ENCODE measurements at regions not wholly inside any gene's neighbourhood (a gene's known extent, or its start where the extent isn't known, plus 50 kb on each side); places are given as distances from the start of the nearest gene placed in this dataset.

DNA sequence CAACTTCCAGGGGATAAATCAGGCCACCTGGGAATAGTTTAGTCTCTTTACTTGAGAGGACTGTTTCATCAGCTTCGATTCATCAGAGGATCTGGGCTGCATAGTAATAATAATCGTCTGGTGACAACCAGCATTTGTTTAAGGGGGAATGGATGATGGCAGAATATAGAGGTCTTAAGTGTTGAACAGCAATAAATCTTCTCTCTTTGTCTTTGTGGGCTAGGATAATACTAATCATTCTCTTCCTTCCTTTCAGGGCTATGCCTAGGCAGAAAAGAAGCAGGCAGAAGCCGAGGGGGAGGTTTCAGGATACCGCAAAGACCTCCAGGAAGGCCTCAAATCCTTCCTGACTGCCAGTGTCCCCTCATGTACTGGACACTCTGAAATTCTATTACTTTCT, 150.4 kb upstream of the GAREM1 start:
- intact Hi-C loops (cut with DNase I, micrococcal nuclease) = no loop called here
- Mint-ChIP-seq H3K4me3 (no peak overlapping the region), H3K4me1 (ENCODE audit: low read depth) (no peaks in the 10 kb centered on the region), H3K27ac (no peak overlapping the region), H3K9me3 (no peaks in the 10 kb centered on the region), H3K36me3 (ENCODE audit: low read depth) (no peaks in the 10 kb centered on the region), H3K27me3 (peaks cover 19% of the 10 kb centered on the region)
- no peaks in the 10 kb centered on the region for H3K27me3 ChIP-seq (ENCODE audit: control insufficient read depth in 1 of 2, insufficient read depth in 2 of 2, low read length in 2 of 2)
- H3K27ac ChIP-seq (ENCODE audit: low read depth in 1 of 2, low read length in 2 of 2) = no peak overlapping the region
- DNase-seq (no peak), ATAC-seq (ENCODE audit: poor library complexity) (no peak)
- no peaks in the 10 kb centered on the region for H3K9me3 ChIP-seq (ENCODE audit: control insufficient read depth in 1 of 2, insufficient read depth in 1 of 2, low read length in 2 of 2)
- H3K36me3 ChIP-seq (ENCODE audit: insufficient read depth, low read length) = no peaks in the 10 kb centered on the region
- no peak overlapping the region for H3K4me3 ChIP-seq (ENCODE audit: low read length)
- CTCF ChIA-PET = no interaction called here
- no peaks in the 10 kb centered on the region for H3K4me1 ChIP-seq (ENCODE audit: insufficient read depth, low read length)
- POLR2A ChIA-PET = no interaction called here
- TF ChIP-seq, protein P1, sequence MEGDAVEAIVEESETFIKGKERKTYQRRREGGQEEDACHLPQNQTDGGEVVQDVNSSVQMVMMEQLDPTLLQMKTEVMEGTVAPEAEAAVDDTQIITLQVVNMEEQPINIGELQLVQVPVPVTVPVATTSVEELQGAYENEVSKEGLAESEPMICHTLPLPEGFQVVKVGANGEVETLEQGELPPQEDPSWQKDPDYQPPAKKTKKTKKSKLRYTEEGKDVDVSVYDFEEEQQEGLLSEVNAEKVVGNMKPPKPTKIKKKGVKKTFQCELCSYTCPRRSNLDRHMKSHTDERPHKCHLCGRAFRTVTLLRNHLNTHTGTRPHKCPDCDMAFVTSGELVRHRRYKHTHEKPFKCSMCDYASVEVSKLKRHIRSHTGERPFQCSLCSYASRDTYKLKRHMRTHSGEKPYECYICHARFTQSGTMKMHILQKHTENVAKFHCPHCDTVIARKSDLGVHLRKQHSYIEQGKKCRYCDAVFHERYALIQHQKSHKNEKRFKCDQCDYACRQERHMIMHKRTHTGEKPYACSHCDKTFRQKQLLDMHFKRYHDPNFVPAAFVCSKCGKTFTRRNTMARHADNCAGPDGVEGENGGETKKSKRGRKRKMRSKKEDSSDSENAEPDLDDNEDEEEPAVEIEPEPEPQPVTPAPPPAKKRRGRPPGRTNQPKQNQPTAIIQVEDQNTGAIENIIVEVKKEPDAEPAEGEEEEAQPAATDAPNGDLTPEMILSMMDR (IDR thresholded peaks at IDR 0.05) = no peak

DNA sequence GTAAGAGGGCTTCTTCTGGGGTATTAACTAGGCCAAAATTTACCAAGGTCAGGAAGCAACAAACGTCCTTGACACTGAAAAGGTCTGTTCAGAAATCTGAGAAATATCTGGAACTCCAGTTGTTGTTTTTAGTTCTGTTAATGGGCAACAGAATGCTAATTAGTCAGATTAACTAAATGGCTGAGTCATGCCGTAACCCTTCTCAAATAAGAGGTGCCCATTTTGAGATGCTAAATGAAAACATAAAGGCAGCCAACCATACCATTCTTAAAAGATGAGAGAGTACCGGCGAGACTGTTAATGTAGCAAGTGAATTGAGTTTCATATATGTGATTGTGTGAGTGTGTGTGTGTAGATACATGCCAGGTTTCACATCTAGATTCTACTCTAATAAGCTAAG, 147.9 kb upstream of the GAREM1 start:
- no peak for DNase-seq
- no peak overlapping the region for H3K4me3 Mint-ChIP-seq
- H3K27ac ChIP-seq (ENCODE audit: low read depth in 1 of 2, low read length in 2 of 2) = no peak overlapping the region
- intact Hi-C loops (cut with DNase I, micrococcal nuclease) = no loop called here
- H3K27me3 ChIP-seq (ENCODE audit: control insufficient read depth in 1 of 2, insufficient read depth in 2 of 2, low read length in 2 of 2) = no peaks in the 10 kb centered on the region
- ATAC-seq (ENCODE audit: poor library complexity) = no peak
- POLR2A ChIA-PET = no interaction called here
- no peaks in the 10 kb centered on the region for H3K36me3 Mint-ChIP-seq (ENCODE audit: low read depth)
- TF ChIP-seq, protein P1 (IDR thresholded peaks at IDR 0.05) = no peak
- H3K4me1 Mint-ChIP-seq (ENCODE audit: low read depth) = no peaks in the 10 kb centered on the region
- no peaks in the 10 kb centered on the region for H3K9me3 Mint-ChIP-seq
- CTCF ChIA-PET = no interaction called here
- H3K4me1 ChIP-seq (ENCODE audit: insufficient read depth, low read length) = no peaks in the 10 kb centered on the region
- H3K36me3 ChIP-seq (ENCODE audit: insufficient read depth, low read length) = no peaks in the 10 kb centered on the region
- no peak overlapping the region for H3K27ac Mint-ChIP-seq
- peaks cover 15% of the 10 kb centered on the region for H3K27me3 Mint-ChIP-seq
- H3K9me3 ChIP-seq (ENCODE audit: control insufficient read depth in 1 of 2, insufficient read depth in 1 of 2, low read length in 2 of 2) = no peaks in the 10 kb centered on the region
- no peak overlapping the region for H3K4me3 ChIP-seq (ENCODE audit: low read length)

DNA sequence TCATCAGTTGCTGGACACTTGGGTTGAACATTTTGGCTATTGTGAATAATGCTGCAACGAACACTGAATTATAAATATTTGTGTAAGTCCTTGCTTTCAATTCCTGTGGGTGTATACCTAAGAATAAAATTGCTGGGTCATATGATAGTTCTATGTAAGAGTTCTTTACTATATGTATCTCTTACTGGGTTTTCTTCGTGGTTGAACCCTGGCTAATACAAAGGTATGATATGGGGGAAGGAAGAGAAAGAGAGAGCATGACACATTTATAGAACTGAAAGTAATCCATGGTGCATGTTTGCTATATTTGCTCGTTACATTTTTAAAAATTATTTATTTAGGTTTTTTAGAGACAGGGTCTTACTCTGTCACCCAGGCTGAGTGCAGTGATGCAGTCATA, 143.1 kb upstream of the GAREM1 start:
- Mint-ChIP-seq H3K27ac (no peak overlapping the region), H3K4me3 (no peak overlapping the region), H3K4me1 (ENCODE audit: low read depth) (no peaks in the 10 kb centered on the region), H3K36me3 (ENCODE audit: low read depth) (no peaks in the 10 kb centered on the region), H3K27me3 (peaks cover 14% of the 10 kb centered on the region), H3K9me3 (no peaks in the 10 kb centered on the region)
- Histone ChIP-seq H3K27me3 (ENCODE audit: control insufficient read depth in 1 of 2, insufficient read depth in 2 of 2, low read length in 2 of 2) (peaks cover 0 to 2% of the 10 kb centered on the region in 2 experiments), H3K4me3 (ENCODE audit: low read length) (no peak overlapping the region), H3K27ac (ENCODE audit: low read depth in 1 of 2, low read length in 2 of 2) (no peak overlapping the region), H3K4me1 (ENCODE audit: insufficient read depth, low read length) (no peaks in the 10 kb centered on the region), H3K36me3 (ENCODE audit: insufficient read depth, low read length) (no peaks in the 10 kb centered on the region), H3K9me3 (ENCODE audit: control insufficient read depth in 1 of 2, insufficient read depth in 1 of 2, low read length in 2 of 2) (peaks cover 0 to 3% of the 10 kb centered on the region in 2 experiments)
- POLR2A ChIA-PET = no interaction called here
- no peak for DNase-seq
- CTCF ChIA-PET = no interaction called here
- no peak for ATAC-seq (ENCODE audit: poor library complexity)
- intact Hi-C loops (cut with DNase I, micrococcal nuclease) = no loop called here
- TF ChIP-seq, protein P1 (IDR thresholded peaks at IDR 0.05) = no peak
